ENCODE measurements at regions not wholly inside any gene's neighbourhood (a gene's known extent, or its start where the extent isn't known, plus 50 kb on each side); places are given as distances from the start of the nearest gene placed in this dataset.

- DNase-seq: no peak
These were observed 777.3 kb downstream of the PCDH18 start for GRCh38 chr4:136754810-136755530.

- no peak for DNase-seq
These were observed 780.7 kb downstream of the PCDH18 start for GRCh38 chr4:136751556-136751955.

GRCh38 chr4:136750897-136751296 lies 781.4 kb downstream of the PCDH18 start:
- DNase-seq: no peak

GRCh38 chr4:136749989-136750388 lies 782.3 kb downstream of the PCDH18 start:
- DNase-seq: no peak

GRCh38 chr4:136748773-136749172 lies 783.5 kb downstream of the PCDH18 start:
- no peak for DNase-seq

- no peak for DNase-seq
These were observed 784.1 kb downstream of the PCDH18 start for GRCh38 chr4:136748165-136748564.

GRCh38 chr4:136743238-136743637 lies 789.1 kb downstream of the PCDH18 start:
- DNase-seq: no peak

GRCh38 chr4:136742333-136742732 lies 790.0 kb downstream of the PCDH18 start:
- DNase-seq: no peak

- no peak for DNase-seq
These were observed 790.8 kb downstream of the PCDH18 start for GRCh38 chr4:136741468-136741867.

- DNase-seq: no peak
These were observed 792.0 kb downstream of the PCDH18 start for GRCh38 chr4:136740326-136740725.

GRCh38 chr4:136737066-136737465 lies 795.2 kb downstream of the PCDH18 start:
- DNase-seq: no peak

GRCh38 chr4:136731025-136731424 lies 801.3 kb downstream of the PCDH18 start:
- DNase-seq: no peak

- no peak for DNase-seq
These were observed 806.8 kb downstream of the PCDH18 start for GRCh38 chr4:136725286-136726081.

- no peak for DNase-seq
These were observed 819.2 kb downstream of the PCDH18 start for GRCh38 chr4:136713140-136713539.

- no peak for DNase-seq
These were observed 822.4 kb downstream of the PCDH18 start for GRCh38 chr4:136709897-136710296.

GRCh38 chr4:136706942-136707341 lies 825.4 kb downstream of the PCDH18 start:
- no peak for DNase-seq

- DNase-seq: no peak
These were observed 832.4 kb downstream of the PCDH18 start for GRCh38 chr4:136699905-136700304.

- no peak for DNase-seq
These were observed 840.7 kb downstream of the PCDH18 start for GRCh38 chr4:136691607-136692006.

GRCh38 chr4:136690360-136690759 lies 841.9 kb downstream of the PCDH18 start:
- no peak for DNase-seq

GRCh38 chr4:136687596-136687995 lies 844.7 kb downstream of the PCDH18 start:
- DNase-seq: no peak

- DNase-seq: no peak
These were observed 845.2 kb downstream of the PCDH18 start for GRCh38 chr4:136687118-136687517.

GRCh38 chr4:136680761-136681160 lies 851.5 kb downstream of the PCDH18 start:
- DNase-seq: no peak

GRCh38 chr4:136680271-136680670 lies 852.0 kb downstream of the PCDH18 start:
- DNase-seq: no peak

Data from right lung (tissue), 2 donors.